CD14-positive monocyte (primary cell): ENCODE measurements at regions not wholly inside any gene's neighbourhood (a gene's known extent, or its start where the extent isn't known, plus 50 kb on each side); places are given as distances from the start of the nearest gene placed in this dataset.

Experiments
- DNase-seq, 3 donors: peaks; one replicate each; pipeline ENCODE4 v3.0.0-alpha.2; 2011 to 2022
- H2AFZ ChIP-seq: 2 replicates; pipeline ENCODE4 v1.6.0; 2012; ENCODE audit warnings: mild to moderate bottlenecking, low read depth, low read length, inconsistent platforms; ENCODE audit not compliant: insufficient read depth, poor library complexity, severe bottlenecking
- H3K27ac ChIP-seq, 2 donors: 1 replicate in 1 of 2; 2 replicates in 1 of 2; pipeline ENCODE4 v1.5.1; 2012 to 2013; ENCODE audit warnings: low read length in 2 of 2, control low read depth in 1 of 2, inconsistent platforms in 1 of 2, low read depth in 1 of 2, mild to moderate bottlenecking in 1 of 2
- H3K27me3 ChIP-seq, 2 donors: one replicate each; pipeline versions ENCODE4 v1.6.0 to v1.6.1; 2011 to 2013; ENCODE audit warnings: low read length in 2 of 2; ENCODE audit not compliant: control insufficient read depth in 2 of 2, insufficient read depth in 2 of 2
- H3K36me3 ChIP-seq, 2 donors: replicated peaks in 1 of 2; 1 replicate in 1 of 2; 2 replicates in 1 of 2; pipeline versions ENCODE4 v1.5.1 to v1.6.1; 2012 to 2013; ENCODE audit warnings: low read length in 2 of 2, control low read depth in 1 of 2, inconsistent platforms in 1 of 2, mild to moderate bottlenecking in 1 of 2; ENCODE audit not compliant: insufficient read depth in 2 of 2, control insufficient read depth in 1 of 2
- H3K4me1 ChIP-seq, 2 donors: 1 replicate in 1 of 2; 2 replicates in 1 of 2; pipeline versions ENCODE4 v1.5.1 to v1.6.1; 2012 to 2013; ENCODE audit warnings: low read length in 2 of 2, control low read depth in 1 of 2, inconsistent platforms in 1 of 2, mild to moderate bottlenecking in 1 of 2, moderate library complexity in 1 of 2; ENCODE audit not compliant: insufficient read depth in 2 of 2, control insufficient read depth in 1 of 2
- H3K4me2 ChIP-seq: replicated peaks from 2 replicates; pipeline ENCODE3; 2012; ENCODE audit warnings: low read length, moderate library complexity, mild to moderate bottlenecking; ENCODE audit not compliant: poor library complexity, severe bottlenecking; ENCODE audit errors: extremely low read depth
- H3K4me3 ChIP-seq, 3 experiments: fragments of 200-600 bp in 1 of 3; sonication (generic) in 1 of 3; replicated peaks in 1 of 3; 1 replicate in 2 of 3; 2 replicates in 1 of 3; pipeline ENCODE4 v1.5.1; 2011 to 2013; ENCODE audit warnings: low read length in 3 of 3, mild to moderate bottlenecking in 3 of 3, control low read depth in 2 of 3, low read depth in 2 of 3, inconsistent platforms in 1 of 3, moderate library complexity in 1 of 3
- H3K79me2 ChIP-seq: 2 replicates; pipeline ENCODE4 v1.6.0; 2012; ENCODE audit warnings: mild to moderate bottlenecking, control low read depth, inconsistent platforms, low read length, moderate library complexity; ENCODE audit not compliant: insufficient read depth
- H3K9ac ChIP-seq: 2 replicates; pipeline ENCODE4 v1.6.0; 2017; ENCODE audit warnings: low read length, mild to moderate bottlenecking; ENCODE audit not compliant: insufficient read depth, poor library complexity, severe bottlenecking
- H3K9me3 ChIP-seq, 2 donors: replicated peaks in 1 of 2; 1 replicate in 1 of 2; 2 replicates in 1 of 2; pipeline versions ENCODE4 v1.5.1 to v1.6.1; 2012 to 2013; ENCODE audit warnings: low read length in 2 of 2, control low read depth in 1 of 2; ENCODE audit not compliant: control insufficient read depth in 1 of 2, insufficient read depth in 1 of 2
- H4K20me1 ChIP-seq: 2 replicates; pipeline ENCODE4 v1.6.0; 2012; ENCODE audit warnings: mild to moderate bottlenecking, low read length, control low read depth, moderate library complexity; ENCODE audit not compliant: insufficient read depth
- H3K27ac Mint-ChIP-seq, 7 donors: one replicate each; pipeline ENCODE4 v1.8.0; 2020; ENCODE audit warnings: mild to moderate bottlenecking in 7 of 7, mixed read lengths in 7 of 7, moderate library complexity in 6 of 7, inconsistent platforms in 2 of 7
- H3K27me3 Mint-ChIP-seq, 3 donors: one replicate each; pipeline ENCODE4 v1.8.0; 2021 to 2022; ENCODE audit warnings: low read depth in 3 of 3, mild to moderate bottlenecking in 3 of 3, mixed read lengths in 3 of 3, moderate library complexity in 3 of 3, inconsistent platforms in 1 of 3
- H3K36me3 Mint-ChIP-seq, 2 donors: one replicate each; pipeline ENCODE4 v1.8.0; 2020; ENCODE audit warnings: mixed read lengths in 2 of 2, inconsistent platforms in 1 of 2, mild to moderate bottlenecking in 1 of 2
- H3K4me1 Mint-ChIP-seq: one replicate; pipeline ENCODE4 v1.8.0; 2020; ENCODE audit warnings: mild to moderate bottlenecking, mixed read lengths
- H3K4me3 Mint-ChIP-seq, 2 donors: one replicate each; pipeline ENCODE4 v1.8.0; 2020; ENCODE audit warnings: mild to moderate bottlenecking in 2 of 2, mixed read lengths in 2 of 2, moderate library complexity in 1 of 2
- H3K9me3 Mint-ChIP-seq, 7 donors: one replicate each; pipeline ENCODE4 v1.8.0; 2020 to 2022; ENCODE audit warnings: mixed read lengths in 7 of 7, mild to moderate bottlenecking in 6 of 7, moderate library complexity in 6 of 7, inconsistent platforms in 2 of 7
- CTCF ChIP-seq: fragments of 200-600 bp; IDR thresholded peaks from one replicate; pipeline ENCODE4 v1.8.0; 2022; ENCODE audit warnings: antibody characterized with exemption, mild to moderate bottlenecking
- WGBS: methylation state at CpG from one replicate; pipeline ENCODE4 v1.1.5; 2013; ENCODE audit warnings: missing lambda C conversion rate; ENCODE audit not compliant: insufficient coverage; 5-methylcytosine and 5-hydroxymethylcytosine counted together
- intact Hi-C, 2 donors: fragments of 100-400 bp; cut with micrococcal nuclease; formaldehyde crosslinking; loops; one replicate each; pipeline versions ENCODE4 v1.15.0 to v1.15.1; 2023

DNA sequence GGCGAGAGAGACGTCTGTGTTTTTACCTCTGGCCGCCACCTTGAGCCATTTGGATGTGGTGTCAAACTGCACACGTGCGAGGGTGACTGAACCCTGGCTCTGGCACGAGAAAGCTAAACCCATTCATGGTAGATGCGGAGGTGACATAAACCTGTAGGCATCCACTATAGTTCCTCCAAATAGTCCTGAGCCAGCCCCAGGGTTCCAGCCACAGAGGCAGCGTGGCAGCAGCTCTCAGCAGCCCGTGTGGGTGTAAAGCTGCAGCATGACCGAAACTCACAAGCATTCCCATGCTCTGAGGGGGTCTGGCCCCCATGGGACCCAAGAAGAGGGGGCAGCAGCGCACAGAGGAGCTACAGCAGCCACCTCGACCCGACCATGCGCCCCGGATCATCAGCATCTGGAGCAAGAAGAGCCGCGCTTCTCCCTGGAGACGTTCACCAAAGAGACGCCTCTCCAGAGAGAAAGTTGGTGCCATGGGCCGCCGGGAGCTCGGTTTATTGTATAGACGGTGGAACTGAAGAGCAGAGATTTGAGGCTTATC, 303.8 kb upstream of the IRX4 start:
- Histone ChIP-seq H3K27ac (no peak overlapping the region), H3K36me3 (no peaks in the 10 kb centered on the region), H3K4me1 (no peaks in the 10 kb centered on the region), H3K9me3 (no peaks in the 10 kb centered on the region), H2AFZ (no peak overlapping the region), H4K20me1 (no peaks in the 10 kb centered on the region), H3K9ac (no peak overlapping the region), H3K4me2 (no peak overlapping the region), H3K79me2 (no peaks in the 10 kb centered on the region), H3K4me3 (no peak overlapping the region), H3K27me3 (no peaks in the 10 kb centered on the region)
- DNase-seq = no peak
- peaks cover 0 to 4% (median 3%) of the 10 kb centered on the region in 3 donors for H3K27me3 Mint-ChIP-seq
- 88% methylated on average over 17 of the region's 23 CpGs for WGBS
- peaks cover 0 to 5% (median 0%) of the 10 kb centered on the region in 7 donors for H3K9me3 Mint-ChIP-seq
- no peaks in the 10 kb centered on the region for H3K4me1 Mint-ChIP-seq
- no peak for TF ChIP-seq CTCF
- H3K4me3 Mint-ChIP-seq = no peak overlapping the region
- H3K27ac Mint-ChIP-seq = peak overlapping the region in 1 of 7 donors; percentile 63
- no peaks in the 10 kb centered on the region for H3K36me3 Mint-ChIP-seq
- intact Hi-C loops = no loop called here

DNA sequence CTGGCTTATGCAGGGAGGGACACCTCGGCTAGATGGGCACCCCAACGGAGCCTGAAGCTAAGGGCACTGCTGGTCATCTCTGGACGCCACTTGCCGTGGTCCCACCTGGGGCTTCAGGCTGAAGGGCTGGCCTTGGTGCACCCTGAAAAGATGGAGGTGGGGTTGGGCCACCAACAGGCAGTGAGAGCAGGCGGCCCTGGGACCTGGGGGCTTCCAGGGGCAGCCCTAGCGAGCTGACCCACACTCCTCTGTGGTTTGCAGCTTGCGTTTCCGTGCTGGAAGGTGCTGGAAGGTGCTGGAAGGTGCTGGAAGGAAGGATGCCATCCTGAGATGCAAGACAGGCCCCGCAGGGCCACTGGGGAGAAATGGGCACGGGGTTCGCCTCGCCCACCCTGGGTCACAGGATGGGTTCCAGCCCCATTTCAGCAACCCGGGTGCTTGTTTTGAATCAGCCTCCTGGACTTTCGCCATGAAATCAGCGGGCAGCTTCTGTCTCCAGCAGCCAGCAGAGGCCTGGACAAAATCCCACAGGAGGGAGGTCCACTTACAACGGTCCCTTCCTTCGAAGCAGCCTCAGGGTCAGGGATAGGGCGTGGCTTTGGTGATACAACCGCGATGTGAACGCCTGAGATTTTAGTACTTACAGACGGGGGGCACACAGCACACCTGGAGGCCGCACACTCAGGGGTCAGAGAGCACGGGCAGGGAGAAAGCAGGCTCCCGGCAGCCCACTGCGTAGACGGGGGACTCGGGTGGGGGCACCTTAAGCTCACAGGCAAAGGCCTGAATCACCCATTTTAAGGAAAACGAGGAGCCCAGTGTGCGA, 303.1 kb upstream of the IRX4 start:
- no peaks in the 10 kb centered on the region for H3K4me1 Mint-ChIP-seq
- H3K27me3 Mint-ChIP-seq = peaks cover 2 to 4% (median 3%) of the 10 kb centered on the region in 3 donors
- no peak for TF ChIP-seq CTCF

More for the DNA sequence above, 303.1 kb upstream of the IRX4 start:
- Histone ChIP-seq H2AFZ (no peak overlapping the region), H3K27ac (no peak overlapping the region), H3K9ac (no peak overlapping the region), H3K4me2 (no peak overlapping the region), H4K20me1 (no peaks in the 10 kb centered on the region), H3K4me1 (no peaks in the 10 kb centered on the region), H3K79me2 (no peaks in the 10 kb centered on the region), H3K9me3 (no peaks in the 10 kb centered on the region), H3K36me3 (no peaks in the 10 kb centered on the region), H3K27me3 (no peaks in the 10 kb centered on the region), H3K4me3 (no peak overlapping the region)
- no peaks in the 10 kb centered on the region for H3K36me3 Mint-ChIP-seq
- no peak for DNase-seq
- intact Hi-C loops = no loop called here
- WGBS = 88% methylated on average over 30 of the region's 30 CpGs
- H3K4me3 Mint-ChIP-seq = no peak overlapping the region
- H3K9me3 Mint-ChIP-seq = peaks cover 0 to 5% (median 1%) of the 10 kb centered on the region in 7 donors
- no peak overlapping the region for H3K27ac Mint-ChIP-seq
